ENCODE measurements at regions not wholly inside any gene's neighbourhood (a gene's known extent, or its start where the extent isn't known, plus 50 kb on each side); places are given as distances from the start of the nearest gene placed in this dataset.

DNA sequence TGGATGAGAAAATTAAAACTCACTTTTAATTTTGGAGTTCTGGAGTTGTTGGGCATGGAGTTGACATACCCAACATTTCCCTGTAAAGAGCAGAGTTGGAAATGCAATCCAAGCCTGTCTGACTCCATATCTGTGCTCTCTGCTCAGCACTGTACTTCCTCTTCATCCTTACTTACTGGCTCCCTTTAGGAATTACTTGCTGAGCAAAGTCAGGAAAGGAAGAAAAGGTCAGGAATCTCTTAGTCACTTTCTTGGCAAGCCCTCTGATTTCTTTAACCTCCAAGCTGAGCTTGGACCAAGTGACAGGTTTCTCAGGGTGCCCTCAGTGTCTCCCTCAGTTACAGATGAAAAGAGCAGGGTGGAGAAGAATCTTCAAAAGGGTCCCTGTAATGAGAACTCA, 501.5 kb downstream of the ZIC3 start:
- TF ChIP-seq, protein P1, sequence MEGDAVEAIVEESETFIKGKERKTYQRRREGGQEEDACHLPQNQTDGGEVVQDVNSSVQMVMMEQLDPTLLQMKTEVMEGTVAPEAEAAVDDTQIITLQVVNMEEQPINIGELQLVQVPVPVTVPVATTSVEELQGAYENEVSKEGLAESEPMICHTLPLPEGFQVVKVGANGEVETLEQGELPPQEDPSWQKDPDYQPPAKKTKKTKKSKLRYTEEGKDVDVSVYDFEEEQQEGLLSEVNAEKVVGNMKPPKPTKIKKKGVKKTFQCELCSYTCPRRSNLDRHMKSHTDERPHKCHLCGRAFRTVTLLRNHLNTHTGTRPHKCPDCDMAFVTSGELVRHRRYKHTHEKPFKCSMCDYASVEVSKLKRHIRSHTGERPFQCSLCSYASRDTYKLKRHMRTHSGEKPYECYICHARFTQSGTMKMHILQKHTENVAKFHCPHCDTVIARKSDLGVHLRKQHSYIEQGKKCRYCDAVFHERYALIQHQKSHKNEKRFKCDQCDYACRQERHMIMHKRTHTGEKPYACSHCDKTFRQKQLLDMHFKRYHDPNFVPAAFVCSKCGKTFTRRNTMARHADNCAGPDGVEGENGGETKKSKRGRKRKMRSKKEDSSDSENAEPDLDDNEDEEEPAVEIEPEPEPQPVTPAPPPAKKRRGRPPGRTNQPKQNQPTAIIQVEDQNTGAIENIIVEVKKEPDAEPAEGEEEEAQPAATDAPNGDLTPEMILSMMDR (tag by site-specific recombination; IDR thresholded peaks at IDR 0.05): no peak
- no peak for TF ChIP-seq SALL2 (tag by site-specific recombination; IDR thresholded peaks at IDR 0.05; ENCODE audit: borderline replicate concordance)
- no peak for TF ChIP-seq ZSCAN30 (tag by site-specific recombination; IDR thresholded peaks at IDR 0.05)
- TF ChIP-seq ZBTB8A (tag by site-specific recombination; IDR thresholded peaks at IDR 0.05): no peak
- TF ChIP-seq, protein P2, sequence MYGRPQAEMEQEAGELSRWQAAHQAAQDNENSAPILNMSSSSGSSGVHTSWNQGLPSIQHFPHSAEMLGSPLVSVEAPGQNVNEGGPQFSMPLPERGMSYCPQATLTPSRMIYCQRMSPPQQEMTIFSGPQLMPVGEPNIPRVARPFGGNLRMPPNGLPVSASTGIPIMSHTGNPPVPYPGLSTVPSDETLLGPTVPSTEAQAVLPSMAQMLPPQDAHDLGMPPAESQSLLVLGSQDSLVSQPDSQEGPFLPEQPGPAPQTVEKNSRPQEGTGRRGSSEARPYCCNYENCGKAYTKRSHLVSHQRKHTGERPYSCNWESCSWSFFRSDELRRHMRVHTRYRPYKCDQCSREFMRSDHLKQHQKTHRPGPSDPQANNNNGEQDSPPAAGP (tag by site-specific recombination; IDR thresholded peaks at IDR 0.05): no peak
- no peak for TF ChIP-seq ZNF157 (tag by site-specific recombination; IDR thresholded peaks at IDR 0.05)
- no peak for TF ChIP-seq ZNF174 (tag by site-specific recombination; IDR thresholded peaks at IDR 0.05)
- TF ChIP-seq ZNF660 (tag by site-specific recombination; IDR thresholded peaks at IDR 0.05): no peak
